ENCODE measurements at regions not wholly inside any gene's neighbourhood (a gene's known extent, or its start where the extent isn't known, plus 50 kb on each side); places are given as distances from the start of the nearest gene placed in this dataset.
"Not testable (repeated sequence)": the region's sequence is repeated elsewhere in the genome, so short reads cannot be mapped to it uniquely, and the experiment has no call there.

GRCh38 chr16:13350000-13350399, 448.6 kb downstream of the SHISA9 start:
- Mint-ChIP-seq H3K9me3 (no peaks in the 10 kb centered on the region), H3K36me3 (ENCODE audit: low read depth) (no peaks in the 10 kb centered on the region), H3K4me3 (ENCODE audit: low read depth) (no peak overlapping the region), H3K4me1 (ENCODE audit: low read depth) (no peaks in the 10 kb centered on the region), H3K27ac (no peak overlapping the region), H3K27me3 (ENCODE audit: low read depth) (no peaks in the 10 kb centered on the region)
- no peak for DNase-seq (ENCODE audit: low spot score)
- intact Hi-C loops (cut with micrococcal nuclease) = no loop called here

- H3K36me3 Mint-ChIP-seq (ENCODE audit: low read depth) = no peaks in the 10 kb centered on the region
- no peak overlapping the region for H3K4me3 Mint-ChIP-seq (ENCODE audit: low read depth)
- H3K4me1 Mint-ChIP-seq (ENCODE audit: low read depth) = no peaks in the 10 kb centered on the region
- no peaks in the 10 kb centered on the region for H3K27me3 Mint-ChIP-seq (ENCODE audit: low read depth)
- intact Hi-C loops (cut with micrococcal nuclease) = no loop called here
- H3K27ac Mint-ChIP-seq = no peak overlapping the region
- DNase-seq (ENCODE audit: low spot score) = no peak
- H3K9me3 Mint-ChIP-seq = peaks cover under 1% of the 10 kb centered on the region
Measured at GRCh38 chr16:13351181-13351580, 449.8 kb downstream of the SHISA9 start.

GRCh38 chr16:13351601-13352217, 450.3 kb downstream of the SHISA9 start:
- DNase-seq (ENCODE audit: low spot score) = no peak
- Mint-ChIP-seq H3K9me3 (peaks cover 6% of the 10 kb centered on the region), H3K4me3 (ENCODE audit: low read depth) (no peak overlapping the region), H3K27me3 (ENCODE audit: low read depth) (no peaks in the 10 kb centered on the region), H3K36me3 (ENCODE audit: low read depth) (no peaks in the 10 kb centered on the region), H3K27ac (no peak overlapping the region), H3K4me1 (ENCODE audit: low read depth) (no peaks in the 10 kb centered on the region)
- intact Hi-C loops (cut with micrococcal nuclease) = no loop called here

- DNase-seq (ENCODE audit: low spot score); H3K4me3 Mint-ChIP-seq (ENCODE audit: low read depth); H3K4me1 Mint-ChIP-seq (ENCODE audit: low read depth); intact Hi-C loops (cut with micrococcal nuclease); H3K27ac Mint-ChIP-seq; H3K36me3 Mint-ChIP-seq (ENCODE audit: low read depth); H3K27me3 Mint-ChIP-seq (ENCODE audit: low read depth): not testable (repeated sequence)
- H3K9me3 Mint-ChIP-seq = peaks cover 14% of the 10 kb centered on the region
Measured at GRCh38 chr16:13352796-13353195, 451.4 kb downstream of the SHISA9 start.

- intact Hi-C loops (cut with micrococcal nuclease) = not testable (repeated sequence)
Measured at GRCh38 chr16:13357842-13358241, 456.4 kb downstream of the SHISA9 start.

GRCh38 chr16:13359835-13360234, 458.4 kb downstream of the SHISA9 start:
- no peak for DNase-seq (ENCODE audit: low spot score)
- intact Hi-C loops (cut with micrococcal nuclease) = no loop called here
- no peaks in the 10 kb centered on the region for H3K4me1 Mint-ChIP-seq (ENCODE audit: low read depth)
- no peaks in the 10 kb centered on the region for H3K36me3 Mint-ChIP-seq (ENCODE audit: low read depth)
- no peak overlapping the region for H3K4me3 Mint-ChIP-seq (ENCODE audit: low read depth)
- peaks cover 45% of the 10 kb centered on the region for H3K9me3 Mint-ChIP-seq
- no peak overlapping the region for H3K27ac Mint-ChIP-seq
- no peaks in the 10 kb centered on the region for H3K27me3 Mint-ChIP-seq (ENCODE audit: low read depth)

More at GRCh38 chr16:13357842-13358241, 456.4 kb downstream of the SHISA9 start:
- H3K27ac Mint-ChIP-seq; H3K27me3 Mint-ChIP-seq (ENCODE audit: low read depth); H3K36me3 Mint-ChIP-seq (ENCODE audit: low read depth); H3K4me1 Mint-ChIP-seq (ENCODE audit: low read depth); DNase-seq (ENCODE audit: low spot score); H3K4me3 Mint-ChIP-seq (ENCODE audit: low read depth): not testable (repeated sequence)
- H3K9me3 Mint-ChIP-seq = peaks cover 37% of the 10 kb centered on the region

GRCh38 chr16:13372421-13372820, 471.0 kb downstream of the SHISA9 start:
- H3K4me1 Mint-ChIP-seq (ENCODE audit: low read depth) = no peaks in the 10 kb centered on the region
- H3K27ac Mint-ChIP-seq = no peak overlapping the region
- no peaks in the 10 kb centered on the region for H3K36me3 Mint-ChIP-seq (ENCODE audit: low read depth)
- H3K9me3 Mint-ChIP-seq = peaks cover 39% of the 10 kb centered on the region
- intact Hi-C loops (cut with micrococcal nuclease) = no loop called here
- H3K27me3 Mint-ChIP-seq (ENCODE audit: low read depth) = no peaks in the 10 kb centered on the region
- H3K4me3 Mint-ChIP-seq (ENCODE audit: low read depth) = no peak overlapping the region
- DNase-seq (ENCODE audit: low spot score) = no peak

GRCh38 chr16:13376174-13376573, 474.8 kb downstream of the SHISA9 start:
- Mint-ChIP-seq H3K4me1 (ENCODE audit: low read depth) (no peaks in the 10 kb centered on the region), H3K36me3 (ENCODE audit: low read depth) (no peaks in the 10 kb centered on the region), H3K27me3 (ENCODE audit: low read depth) (no peaks in the 10 kb centered on the region), H3K27ac (no peak overlapping the region), H3K4me3 (ENCODE audit: low read depth) (no peak overlapping the region), H3K9me3 (peaks cover 48% of the 10 kb centered on the region)
- no peak for DNase-seq (ENCODE audit: low spot score)
- intact Hi-C loops (cut with micrococcal nuclease) = no loop called here

GRCh38 chr16:13377143-13377542, 475.7 kb downstream of the SHISA9 start:
- no peak overlapping the region for H3K27ac Mint-ChIP-seq
- DNase-seq (ENCODE audit: low spot score) = no peak
- H3K4me1 Mint-ChIP-seq (ENCODE audit: low read depth) = no peaks in the 10 kb centered on the region
- no peaks in the 10 kb centered on the region for H3K36me3 Mint-ChIP-seq (ENCODE audit: low read depth)
- intact Hi-C loops (cut with micrococcal nuclease) = no loop called here
- H3K4me3 Mint-ChIP-seq (ENCODE audit: low read depth) = no peak overlapping the region
- no peaks in the 10 kb centered on the region for H3K27me3 Mint-ChIP-seq (ENCODE audit: low read depth)
- peaks cover 44% of the 10 kb centered on the region for H3K9me3 Mint-ChIP-seq

- Mint-ChIP-seq H3K4me3 (ENCODE audit: low read depth) (no peak overlapping the region), H3K27ac (no peak overlapping the region), H3K36me3 (ENCODE audit: low read depth) (no peaks in the 10 kb centered on the region), H3K9me3 (peaks cover 45% of the 10 kb centered on the region), H3K27me3 (ENCODE audit: low read depth) (no peaks in the 10 kb centered on the region), H3K4me1 (ENCODE audit: low read depth) (no peaks in the 10 kb centered on the region)
- intact Hi-C loops (cut with micrococcal nuclease) = no loop called here
- no peak for DNase-seq (ENCODE audit: low spot score)
Measured at GRCh38 chr16:13378151-13378550, 476.8 kb downstream of the SHISA9 start.

GRCh38 chr16:13379266-13379665, 477.9 kb downstream of the SHISA9 start:
- intact Hi-C loops (cut with micrococcal nuclease) = no loop called here

GRCh38 chr16:13385156-13386040, 484.0 kb downstream of the SHISA9 start:
- H3K36me3 Mint-ChIP-seq (ENCODE audit: low read depth); H3K27me3 Mint-ChIP-seq (ENCODE audit: low read depth); H3K27ac Mint-ChIP-seq; H3K4me3 Mint-ChIP-seq (ENCODE audit: low read depth); intact Hi-C loops (cut with micrococcal nuclease); H3K4me1 Mint-ChIP-seq (ENCODE audit: low read depth); DNase-seq (ENCODE audit: low spot score): not testable (repeated sequence)
- peaks cover 51% of the 10 kb centered on the region for H3K9me3 Mint-ChIP-seq

More at GRCh38 chr16:13379266-13379665, 477.9 kb downstream of the SHISA9 start:
- H3K36me3 Mint-ChIP-seq (ENCODE audit: low read depth) = no peaks in the 10 kb centered on the region
- H3K4me3 Mint-ChIP-seq (ENCODE audit: low read depth) = no peak overlapping the region
- H3K4me1 Mint-ChIP-seq (ENCODE audit: low read depth) = no peaks in the 10 kb centered on the region
- no peaks in the 10 kb centered on the region for H3K27me3 Mint-ChIP-seq (ENCODE audit: low read depth)
- DNase-seq (ENCODE audit: low spot score) = no peak
- peaks cover 49% of the 10 kb centered on the region for H3K9me3 Mint-ChIP-seq
- H3K27ac Mint-ChIP-seq = no peak overlapping the region
